ENCODE measurements at regions not wholly inside any gene's neighbourhood (a gene's known extent, or its start where the extent isn't known, plus 50 kb on each side); places are given as distances from the start of the nearest gene placed in this dataset.

DNA sequence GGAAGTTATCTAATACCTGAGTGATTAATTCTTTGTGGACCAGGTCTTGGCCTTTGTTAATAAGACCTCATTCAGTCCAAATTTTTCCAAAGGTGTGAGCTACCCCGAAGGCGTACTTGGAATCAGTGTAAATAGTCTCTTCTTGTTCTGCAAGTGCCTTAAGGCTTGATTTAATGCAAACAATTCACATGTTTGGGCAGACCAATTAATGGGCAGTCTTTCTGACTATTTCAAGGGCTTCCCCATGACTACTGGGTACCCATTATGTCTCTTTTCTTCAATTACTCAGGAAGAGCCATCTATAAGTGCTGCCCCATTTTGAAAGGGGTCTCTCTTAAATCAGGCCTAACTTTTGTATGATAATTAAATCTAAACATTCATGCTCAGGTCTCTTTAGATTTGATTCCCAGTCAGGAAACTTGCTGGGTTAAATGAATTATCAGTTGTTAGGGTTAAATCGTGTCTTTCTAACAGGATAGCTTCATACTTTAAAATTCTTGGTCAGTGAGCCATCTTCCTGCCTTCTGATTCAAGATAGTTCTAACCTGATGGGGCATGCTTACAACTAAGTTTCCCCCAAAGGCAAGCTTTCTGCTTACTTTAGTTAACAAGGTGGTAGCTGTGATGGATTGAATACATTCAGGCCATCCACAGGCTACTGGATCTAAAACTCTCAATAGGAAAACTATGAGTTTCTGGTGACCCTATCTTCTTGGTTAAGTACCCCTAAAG, 179.6 kb downstream of the CCNG2 start:
- Mint-ChIP-seq H3K4me3 (no peak overlapping the region), H3K4me1 (no peaks in the 10 kb centered on the region), H3K36me3 (ENCODE audit: low read depth) (peaks cover 3% of the 10 kb centered on the region), H3K9me3 (peaks cover 37% of the 10 kb centered on the region), H3K27ac (no peak overlapping the region), H3K27me3 (ENCODE audit: low read depth) (peaks cover 5% of the 10 kb centered on the region)
- TF ChIP-seq, protein P1, sequence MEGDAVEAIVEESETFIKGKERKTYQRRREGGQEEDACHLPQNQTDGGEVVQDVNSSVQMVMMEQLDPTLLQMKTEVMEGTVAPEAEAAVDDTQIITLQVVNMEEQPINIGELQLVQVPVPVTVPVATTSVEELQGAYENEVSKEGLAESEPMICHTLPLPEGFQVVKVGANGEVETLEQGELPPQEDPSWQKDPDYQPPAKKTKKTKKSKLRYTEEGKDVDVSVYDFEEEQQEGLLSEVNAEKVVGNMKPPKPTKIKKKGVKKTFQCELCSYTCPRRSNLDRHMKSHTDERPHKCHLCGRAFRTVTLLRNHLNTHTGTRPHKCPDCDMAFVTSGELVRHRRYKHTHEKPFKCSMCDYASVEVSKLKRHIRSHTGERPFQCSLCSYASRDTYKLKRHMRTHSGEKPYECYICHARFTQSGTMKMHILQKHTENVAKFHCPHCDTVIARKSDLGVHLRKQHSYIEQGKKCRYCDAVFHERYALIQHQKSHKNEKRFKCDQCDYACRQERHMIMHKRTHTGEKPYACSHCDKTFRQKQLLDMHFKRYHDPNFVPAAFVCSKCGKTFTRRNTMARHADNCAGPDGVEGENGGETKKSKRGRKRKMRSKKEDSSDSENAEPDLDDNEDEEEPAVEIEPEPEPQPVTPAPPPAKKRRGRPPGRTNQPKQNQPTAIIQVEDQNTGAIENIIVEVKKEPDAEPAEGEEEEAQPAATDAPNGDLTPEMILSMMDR (IDR thresholded peaks at IDR 0.05; ENCODE audit: unreplicated experiment in 3 of 3), result no peak

DNA sequence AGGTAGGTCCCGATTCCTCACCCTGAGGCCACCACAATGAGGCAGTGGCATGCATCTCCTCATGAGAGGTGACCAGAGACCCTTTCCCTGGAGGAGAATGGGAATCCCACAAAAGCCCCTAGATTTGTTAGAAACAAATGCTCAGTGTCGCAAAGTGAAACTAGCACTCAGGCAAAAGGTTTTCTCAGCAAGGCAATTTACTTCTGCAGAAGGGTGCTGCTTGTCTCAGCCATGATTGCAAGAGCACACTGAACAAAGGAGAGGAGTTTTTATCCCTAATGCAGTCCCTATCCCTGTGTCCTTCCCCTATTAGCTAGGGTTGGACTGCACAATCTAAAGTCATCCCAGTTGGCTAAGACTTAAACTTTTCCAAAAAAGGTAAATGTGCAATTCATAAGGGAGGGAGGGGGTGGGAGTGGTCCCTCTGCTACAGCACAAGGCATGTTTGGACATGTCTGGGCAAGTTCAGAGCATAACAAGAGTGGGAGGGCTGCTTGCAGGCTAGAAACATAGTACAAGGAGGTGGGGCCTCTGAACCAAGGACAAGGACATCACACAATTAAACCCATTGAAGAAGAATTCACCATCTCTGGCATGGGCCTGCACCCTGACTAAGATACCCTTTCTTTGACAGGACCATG, 185.3 kb downstream of the CCNG2 start:
- Mint-ChIP-seq H3K9me3 (peaks cover 27% of the 10 kb centered on the region), H3K4me1 (no peaks in the 10 kb centered on the region)

DNA sequence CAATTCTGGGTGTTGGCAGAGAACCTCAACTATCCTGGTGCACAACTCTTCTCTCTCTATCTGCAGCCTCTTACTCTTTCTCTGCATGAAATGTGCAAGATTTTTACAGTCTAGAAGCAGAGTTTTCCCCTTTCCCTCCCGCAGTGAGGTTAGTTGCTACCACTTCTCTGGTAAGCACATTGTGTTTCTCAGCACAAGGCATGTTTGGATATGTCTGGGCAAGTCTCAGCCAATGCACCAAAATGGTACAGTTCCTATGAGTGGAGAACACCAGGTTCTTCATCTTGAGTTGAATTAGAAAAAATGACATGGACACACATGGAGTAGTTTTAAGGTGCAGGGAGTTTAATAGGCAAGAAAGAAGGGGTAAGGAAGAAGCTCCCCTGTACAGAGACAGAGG, 187.0 kb downstream of the CCNG2 start:
- TF ChIP-seq, protein P1 (IDR thresholded peaks at IDR 0.05; ENCODE audit: unreplicated experiment in 3 of 3), result no peak
- no peaks in the 10 kb centered on the region for H3K36me3 Mint-ChIP-seq (ENCODE audit: low read depth)
- H3K4me1 Mint-ChIP-seq, result no peaks in the 10 kb centered on the region
- H3K27ac Mint-ChIP-seq, result no peak overlapping the region
- H3K4me3 Mint-ChIP-seq, result no peak overlapping the region
- peaks cover 27% of the 10 kb centered on the region for H3K9me3 Mint-ChIP-seq
- no peaks in the 10 kb centered on the region for H3K27me3 Mint-ChIP-seq (ENCODE audit: low read depth)

More for the DNA sequence above, 185.3 kb downstream of the CCNG2 start:
- H3K4me3 Mint-ChIP-seq, result no peak overlapping the region
- no peaks in the 10 kb centered on the region for H3K36me3 Mint-ChIP-seq (ENCODE audit: low read depth)
- TF ChIP-seq, protein P1 (IDR thresholded peaks at IDR 0.05; ENCODE audit: unreplicated experiment in 3 of 3), result no peak
- H3K27ac Mint-ChIP-seq, result no peak overlapping the region
- no peaks in the 10 kb centered on the region for H3K27me3 Mint-ChIP-seq (ENCODE audit: low read depth)

DNA sequence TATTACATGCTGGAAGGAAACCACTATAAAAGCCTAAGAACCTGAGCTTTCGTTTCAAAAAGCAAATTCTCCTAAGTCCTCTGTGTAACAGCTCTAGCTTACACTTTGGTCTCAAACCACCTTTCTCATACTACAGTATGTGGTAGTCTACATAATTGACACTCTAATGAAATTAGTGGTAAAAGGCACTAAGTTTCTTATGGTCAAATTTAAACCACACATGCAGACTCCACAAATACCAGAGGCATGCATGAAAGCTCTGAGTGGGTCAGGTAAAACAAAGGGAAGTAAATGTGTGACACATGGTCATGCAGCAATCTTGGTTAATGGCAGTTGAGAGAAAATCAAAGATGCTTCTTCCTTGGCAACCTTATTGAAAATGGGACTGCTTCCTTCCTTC, 187.8 kb downstream of the CCNG2 start:
- no peaks in the 10 kb centered on the region for H3K36me3 Mint-ChIP-seq (ENCODE audit: low read depth)

DNA sequence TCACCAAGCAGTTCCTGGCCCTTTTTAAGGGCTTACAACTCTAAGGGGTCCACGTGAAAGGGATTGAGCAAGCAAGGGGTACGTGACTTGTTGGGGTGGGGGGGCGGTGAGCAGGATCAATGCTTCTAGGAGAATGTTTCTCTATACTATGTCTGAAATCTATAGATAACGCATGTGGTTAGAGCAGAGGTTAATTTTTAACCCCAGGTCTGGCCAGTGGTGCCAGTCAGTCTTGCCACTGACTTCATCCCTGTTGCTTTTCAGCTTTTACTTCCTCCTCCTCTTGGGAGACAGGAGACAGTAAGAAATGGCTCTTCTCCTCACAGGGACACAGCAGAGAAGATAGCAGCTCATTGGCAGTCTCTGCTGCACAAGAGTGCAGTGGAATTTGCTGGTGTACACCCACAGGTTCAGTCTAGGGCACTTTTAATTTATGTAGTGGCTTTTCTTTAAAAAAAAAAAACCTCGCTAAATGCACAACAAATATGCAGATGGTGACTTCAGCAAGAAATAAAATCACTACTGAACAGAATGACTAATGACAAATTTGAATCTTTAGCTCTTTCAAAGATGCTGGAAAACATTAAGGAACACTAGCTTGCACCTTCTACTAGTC, 190.5 kb downstream of the CCNG2 start:
- H3K9me3 Mint-ChIP-seq, result peaks cover 3% of the 10 kb centered on the region
- H3K36me3 Mint-ChIP-seq (ENCODE audit: low read depth), result no peaks in the 10 kb centered on the region
- H3K27me3 Mint-ChIP-seq (ENCODE audit: low read depth), result no peaks in the 10 kb centered on the region
- no peak overlapping the region for H3K4me3 Mint-ChIP-seq
- H3K27ac Mint-ChIP-seq, result no peak overlapping the region
- H3K4me1 Mint-ChIP-seq, result no peaks in the 10 kb centered on the region
- TF ChIP-seq, protein P1 (IDR thresholded peaks at IDR 0.05; ENCODE audit: unreplicated experiment in 3 of 3), result no peak

More for the DNA sequence above, 187.8 kb downstream of the CCNG2 start:
- TF ChIP-seq, protein P1 (IDR thresholded peaks at IDR 0.05; ENCODE audit: unreplicated experiment in 3 of 3), result no peak
- no peaks in the 10 kb centered on the region for H3K4me1 Mint-ChIP-seq
- peaks cover 23% of the 10 kb centered on the region for H3K9me3 Mint-ChIP-seq
- H3K27ac Mint-ChIP-seq, result no peak overlapping the region
- no peak overlapping the region for H3K4me3 Mint-ChIP-seq
- H3K27me3 Mint-ChIP-seq (ENCODE audit: low read depth), result no peaks in the 10 kb centered on the region
